ENCODE measurements at regions not wholly inside any gene's neighbourhood (a gene's known extent, or its start where the extent isn't known, plus 50 kb on each side); places are given as distances from the start of the nearest gene placed in this dataset.

DNA sequence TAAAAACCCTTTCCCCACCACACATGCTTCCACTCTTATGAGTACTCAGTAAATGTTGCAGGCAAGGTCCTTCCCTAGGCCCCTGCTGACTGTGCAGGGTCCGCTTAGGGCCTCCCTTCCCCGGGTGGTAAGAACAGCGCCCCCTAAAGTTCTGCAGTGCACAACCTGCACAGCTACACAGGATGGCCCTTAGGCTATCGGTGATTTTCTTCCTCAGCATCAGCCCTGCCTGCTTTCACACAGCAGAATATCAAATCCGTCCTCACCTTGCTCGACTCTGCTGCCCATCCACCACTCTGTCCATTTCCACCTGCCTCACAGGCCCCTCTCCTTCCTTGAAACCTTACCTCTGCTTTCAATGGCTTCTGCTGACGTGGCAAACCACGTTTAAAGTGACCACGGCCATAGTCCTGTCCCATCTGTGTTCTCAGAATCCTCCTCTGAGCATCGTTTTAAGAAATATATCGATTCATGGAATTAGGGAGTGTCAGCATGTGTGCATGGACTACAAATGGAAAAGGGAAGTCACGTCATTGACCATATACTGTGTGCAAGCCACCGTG, 51.4 kb upstream of the TMEM132E start:
- DNase-seq = no peak

DNA sequence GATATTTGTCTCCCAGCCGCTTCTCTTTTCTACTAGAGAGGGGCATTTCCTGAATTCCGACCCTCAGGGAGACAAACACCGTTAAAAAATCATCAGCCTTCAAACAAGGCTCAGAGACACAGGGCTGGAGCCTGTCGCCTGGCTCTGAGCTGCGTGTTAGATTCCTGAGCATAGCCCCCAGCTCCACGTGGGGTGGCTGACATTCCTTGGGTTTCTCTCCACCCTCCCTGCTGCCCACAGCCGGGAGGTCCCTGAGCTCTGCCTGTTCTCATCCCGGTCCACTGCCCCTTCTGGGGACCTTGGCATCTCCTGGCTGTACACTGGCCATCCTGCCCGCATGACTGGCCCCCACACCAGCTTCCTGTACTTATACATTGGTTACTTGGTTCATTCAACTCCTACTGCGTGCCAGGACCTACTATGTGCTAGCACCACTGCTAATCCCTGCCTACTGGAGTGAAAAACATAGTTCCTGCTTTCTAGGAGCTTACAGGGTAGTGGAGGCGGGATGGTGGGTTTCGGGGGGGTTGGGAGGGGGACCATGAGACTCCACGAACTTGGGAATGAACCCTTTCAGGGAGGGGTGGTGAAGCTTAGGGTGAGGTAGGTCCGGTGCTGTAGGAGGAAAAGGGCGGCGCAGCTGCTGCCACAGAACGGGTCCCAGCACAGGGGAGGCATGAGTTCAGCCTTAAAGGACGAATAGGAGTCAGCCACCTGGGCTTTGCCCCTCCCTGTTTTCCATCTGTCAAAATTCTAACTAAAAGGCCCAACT, 52.1 kb upstream of the TMEM132E start:
- DNase-seq = no peak

DNA sequence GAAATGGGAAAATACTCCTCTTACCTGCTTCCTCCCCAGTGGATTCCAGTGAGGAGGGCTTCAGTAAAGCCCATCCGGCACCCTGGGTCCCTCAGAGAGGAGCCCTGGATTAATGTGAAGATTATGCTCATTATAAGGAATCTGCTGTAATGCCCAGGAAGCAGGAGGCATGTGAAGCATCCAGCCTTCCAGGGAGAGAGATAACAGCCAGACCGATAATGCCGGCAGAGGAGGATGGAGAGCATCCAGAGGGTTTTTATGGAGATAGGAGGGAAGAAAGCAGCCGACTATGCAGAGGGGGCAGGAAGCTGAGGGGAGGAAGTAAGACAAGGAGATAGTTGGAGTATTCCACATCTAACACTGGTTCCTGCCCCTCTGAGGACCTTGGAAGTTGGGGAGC, 53.7 kb upstream of the TMEM132E start:
- no peak for DNase-seq

DNA sequence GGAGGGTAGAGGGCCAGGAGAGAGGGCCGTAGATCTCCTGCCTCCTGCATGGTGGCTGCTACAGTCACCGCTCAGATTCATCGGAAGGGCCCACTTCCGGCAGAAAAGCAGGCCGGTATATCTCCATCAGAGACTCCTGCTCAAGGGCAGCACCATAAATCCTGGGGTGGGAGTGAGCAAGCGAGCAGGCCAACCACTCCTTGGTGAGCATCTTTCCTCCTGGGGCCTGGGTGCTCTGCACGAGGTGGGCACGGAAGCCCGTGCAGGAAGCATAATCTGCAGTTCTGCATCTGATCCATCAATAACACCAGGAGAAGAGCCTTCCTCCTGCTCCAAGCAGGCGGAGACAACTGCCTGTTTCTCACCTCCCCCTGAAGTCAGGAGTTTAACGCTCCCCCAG, 57.4 kb upstream of the TMEM132E start:
- no peak for DNase-seq

DNA sequence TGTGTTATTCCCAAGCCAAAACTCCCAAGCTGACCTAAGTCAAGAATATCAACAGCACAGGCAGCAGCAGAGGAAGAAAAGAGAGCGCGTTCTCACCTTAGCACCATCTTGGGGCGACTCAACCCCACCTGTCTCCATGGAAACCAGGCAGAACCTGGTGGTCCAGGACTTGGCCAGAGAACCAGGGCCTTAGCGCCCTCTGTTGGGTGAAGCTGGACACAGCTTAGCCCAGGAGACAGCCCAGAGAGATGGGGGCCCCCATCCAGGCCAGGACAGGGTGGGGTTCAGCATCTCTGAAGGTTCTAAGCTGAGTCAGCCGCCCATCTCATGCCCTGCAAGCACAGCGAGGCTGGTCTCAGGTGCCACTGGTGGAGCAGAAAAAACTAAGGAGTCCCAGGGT, 60.1 kb upstream of the TMEM132E start:
- no peak for DNase-seq

DNA sequence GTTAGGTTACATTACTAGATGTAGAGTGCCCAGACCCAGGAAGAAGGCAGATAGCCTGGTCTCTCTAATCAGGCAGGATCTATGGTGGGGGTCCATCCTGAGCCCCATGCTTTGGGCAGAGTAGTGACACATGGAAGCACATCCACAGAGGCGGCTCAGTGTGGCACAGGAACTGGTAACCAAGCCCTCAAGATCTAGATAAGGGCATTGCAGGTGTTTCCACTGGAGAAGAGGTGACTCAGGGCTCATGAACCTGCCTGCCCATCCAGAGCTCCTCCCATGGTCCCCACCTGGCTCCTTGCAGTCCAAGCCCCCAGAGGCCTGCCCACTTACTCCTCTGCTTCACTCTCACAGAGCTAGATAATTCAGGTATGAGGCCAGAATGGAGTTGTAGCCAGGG, 62.0 kb upstream of the TMEM132E start:
- no peak for DNase-seq

DNA sequence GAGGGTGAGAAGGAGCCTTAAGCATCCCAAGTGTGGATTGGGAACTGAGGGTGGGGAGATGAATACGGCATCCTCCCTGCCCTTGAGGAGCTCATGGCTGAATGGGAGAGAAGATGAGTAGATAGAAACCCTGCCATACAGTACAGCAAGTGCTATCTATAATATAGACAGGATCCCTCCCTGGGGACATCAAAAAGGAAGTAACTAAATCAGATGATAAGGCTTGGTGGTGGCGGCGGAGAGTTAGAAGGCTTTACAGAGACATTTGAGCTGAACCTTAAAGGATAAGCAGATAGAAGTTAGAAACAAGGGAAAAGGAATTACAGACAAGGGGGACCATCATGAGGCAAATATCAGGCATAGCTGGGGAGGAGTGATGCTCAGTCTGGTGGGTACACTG, 67.5 kb upstream of the TMEM132E start:
- DNase-seq = no peak

DNA sequence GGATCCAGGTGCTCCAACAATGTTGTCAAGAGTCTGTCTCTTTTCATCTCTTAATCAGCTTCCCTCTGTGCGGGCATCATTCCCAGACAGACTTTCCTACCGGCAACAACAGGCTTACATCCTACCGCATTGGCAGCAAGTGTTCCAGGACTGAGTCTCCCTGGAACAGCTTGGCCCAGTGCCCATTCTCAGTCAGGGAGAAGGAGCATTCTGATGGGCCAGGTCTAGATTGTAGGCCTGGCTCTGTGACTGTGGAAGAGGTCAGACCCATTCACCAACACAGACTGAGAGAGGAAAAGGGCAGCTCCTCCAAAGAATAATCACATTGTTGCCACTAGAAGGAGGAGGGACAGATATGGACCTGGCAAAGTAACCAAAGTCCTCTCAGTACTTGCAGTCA, 68.1 kb upstream of the TMEM132E start:
- no peak for DNase-seq

DNA sequence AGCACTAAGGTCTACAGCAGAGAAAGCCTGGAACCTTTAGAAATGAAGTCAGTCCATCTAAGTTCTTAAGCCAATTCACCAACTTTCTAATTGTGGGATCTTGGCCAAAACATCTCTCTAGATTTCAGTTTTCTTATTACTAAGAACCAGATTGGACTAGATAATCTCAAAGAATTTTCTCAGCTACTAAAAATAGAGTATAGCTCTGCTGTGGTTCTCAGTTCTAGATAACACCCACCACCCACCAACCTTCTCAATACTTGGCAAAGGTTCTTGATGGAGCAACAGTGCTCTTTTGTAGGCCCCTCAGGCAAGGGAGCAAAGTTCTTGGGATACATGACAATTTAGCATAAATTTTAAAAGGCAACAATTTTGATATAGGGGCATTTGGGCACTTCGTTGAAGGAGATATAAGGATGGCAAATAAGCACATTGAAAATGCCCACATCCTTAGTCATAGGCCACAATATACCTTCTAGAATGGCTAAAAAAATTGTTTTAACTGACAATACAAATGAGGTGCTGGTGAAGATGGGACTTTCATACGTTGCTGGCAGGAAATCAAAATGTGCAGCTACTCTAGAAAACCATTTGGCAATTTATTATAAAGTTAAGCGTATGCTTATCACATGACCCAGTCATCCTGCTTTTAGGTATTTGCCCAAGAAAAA, 74.4 kb upstream of the TMEM132E start:
- DNase-seq = no peak

DNA sequence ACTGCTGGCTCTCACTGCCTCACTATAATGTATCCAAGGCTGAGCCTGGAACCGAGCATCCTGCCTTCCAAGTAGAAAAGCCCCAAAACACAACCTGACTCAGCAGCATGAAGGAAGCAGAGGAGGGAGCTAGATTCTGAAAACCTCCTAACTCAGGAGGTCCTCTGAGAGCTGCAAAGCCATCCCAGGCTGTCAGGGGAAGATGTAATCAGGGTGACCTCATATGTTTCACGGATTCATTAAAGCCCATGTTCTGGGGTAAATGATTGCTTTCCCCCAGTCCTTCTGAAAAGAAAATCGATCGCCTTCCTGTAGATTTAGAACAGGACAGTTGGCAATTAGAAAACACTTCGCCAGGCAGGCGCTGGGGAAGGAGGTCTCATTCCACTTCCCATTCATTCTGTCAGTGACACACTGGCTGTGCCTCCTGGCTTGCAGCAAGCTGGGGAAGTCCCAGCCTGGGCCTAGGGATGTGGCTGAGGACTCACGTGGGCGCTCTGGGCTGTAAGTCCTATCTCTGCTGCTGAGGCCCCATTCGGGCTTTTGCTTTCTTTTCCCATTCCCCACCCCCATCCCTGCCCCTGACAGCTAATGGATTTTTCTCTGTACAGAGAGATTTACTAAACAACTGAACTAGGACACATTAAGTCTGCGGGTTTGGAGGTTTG, 75.7 kb upstream of the TMEM132E start:
- no peak for DNase-seq

DNA sequence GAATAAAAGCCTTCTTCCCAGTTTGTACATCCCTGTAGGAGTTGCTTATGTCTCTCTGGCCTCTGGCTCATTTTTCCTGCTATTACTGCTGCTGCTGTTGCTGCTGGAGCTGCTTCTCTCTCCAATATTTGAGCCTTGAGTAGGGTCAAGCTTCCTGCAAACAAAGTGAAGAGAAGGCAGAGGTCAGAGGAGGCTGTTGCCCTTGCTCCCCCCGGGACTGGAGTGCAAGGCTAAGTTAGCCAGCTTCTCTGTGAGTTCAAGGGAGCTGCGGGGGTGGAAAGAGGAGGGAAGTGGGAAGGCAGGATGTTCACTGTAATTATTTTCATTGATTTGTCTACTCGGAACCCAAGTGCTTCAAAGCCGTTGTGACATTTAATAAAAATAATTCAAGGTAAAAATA, 77.0 kb upstream of the TMEM132E start:
- no peak for DNase-seq

DNA sequence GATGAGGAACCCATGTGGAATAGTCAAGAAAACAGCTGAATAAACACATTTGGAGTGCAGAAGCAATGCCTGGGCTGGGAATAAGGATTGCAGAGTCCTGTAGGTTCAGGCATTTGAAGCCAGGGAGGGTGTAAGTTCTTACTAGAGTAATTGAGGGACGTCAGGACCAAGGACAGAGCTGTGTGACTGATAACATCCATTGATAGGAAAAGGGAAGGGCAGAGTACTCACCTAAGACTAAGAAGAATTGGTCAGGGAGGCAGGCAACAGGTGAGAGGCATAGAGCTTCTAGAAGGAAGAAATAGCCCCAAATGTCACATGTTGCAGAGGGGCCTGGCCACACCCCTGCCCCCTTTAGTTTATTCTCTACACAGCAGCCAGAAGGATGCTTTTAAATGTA, 79.8 kb upstream of the TMEM132E start:
- no peak for DNase-seq

DNA sequence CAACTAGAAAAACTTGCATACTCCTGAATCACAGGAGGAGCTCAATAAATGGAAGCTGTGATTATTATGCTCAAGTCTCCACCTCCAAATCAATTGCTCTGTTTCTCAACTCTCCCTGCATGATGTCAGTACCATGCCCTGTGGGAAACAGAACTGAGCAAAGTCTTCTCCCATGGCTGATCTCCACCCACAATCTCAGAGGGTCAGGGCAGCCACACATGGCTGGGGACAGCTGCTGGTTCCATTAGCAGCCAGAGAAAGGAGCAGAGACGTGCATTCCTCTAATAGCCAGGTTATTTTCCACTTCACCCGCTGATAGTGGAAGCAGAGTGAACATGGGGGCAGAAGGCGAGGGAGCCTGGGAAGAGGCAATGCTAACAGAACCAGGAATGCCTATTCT, 85.5 kb upstream of the TMEM132E start:
- no peak for DNase-seq

DNA sequence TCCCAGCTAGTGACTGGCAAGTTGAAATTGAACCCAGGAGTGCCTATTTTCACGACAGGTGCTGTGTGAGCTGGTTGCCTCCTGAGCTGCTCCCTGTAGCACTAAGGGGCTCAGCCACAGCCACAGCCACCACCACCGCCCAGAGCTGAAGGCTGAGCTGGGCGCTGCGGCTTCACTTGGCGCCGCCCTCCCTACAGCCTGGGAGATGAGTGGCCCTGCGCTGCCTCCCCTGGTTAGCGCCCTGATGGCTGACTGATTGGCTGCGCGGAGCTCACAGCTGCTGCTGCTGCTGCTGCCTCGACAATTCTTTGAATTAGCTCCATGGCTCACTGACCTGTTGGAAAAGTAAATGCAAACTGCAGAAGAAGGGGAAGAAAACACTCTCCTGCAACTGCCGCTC, 91.8 kb upstream of the TMEM132E start:
- DNase-seq = no peak

DNA sequence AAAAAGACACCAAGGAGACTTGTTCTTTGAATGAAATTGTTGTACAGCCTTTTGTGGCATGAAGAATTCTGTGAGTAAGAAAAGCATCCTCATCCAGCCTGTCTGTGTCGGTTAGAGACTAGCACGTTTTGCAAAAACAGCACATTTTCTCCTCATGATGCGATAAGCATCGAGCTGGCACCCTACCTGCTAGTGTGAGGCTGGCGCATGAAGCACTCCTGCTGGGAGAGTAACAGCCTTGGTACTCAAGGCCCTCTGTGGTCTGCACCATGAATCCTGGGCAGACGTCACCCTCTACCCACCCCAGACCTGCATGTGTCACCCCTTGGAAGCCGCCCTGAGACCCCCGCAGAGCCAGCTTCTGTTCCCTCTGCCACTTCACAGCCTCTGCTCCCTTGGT, 92.6 kb upstream of the TMEM132E start:
- DNase-seq = no peak

DNA sequence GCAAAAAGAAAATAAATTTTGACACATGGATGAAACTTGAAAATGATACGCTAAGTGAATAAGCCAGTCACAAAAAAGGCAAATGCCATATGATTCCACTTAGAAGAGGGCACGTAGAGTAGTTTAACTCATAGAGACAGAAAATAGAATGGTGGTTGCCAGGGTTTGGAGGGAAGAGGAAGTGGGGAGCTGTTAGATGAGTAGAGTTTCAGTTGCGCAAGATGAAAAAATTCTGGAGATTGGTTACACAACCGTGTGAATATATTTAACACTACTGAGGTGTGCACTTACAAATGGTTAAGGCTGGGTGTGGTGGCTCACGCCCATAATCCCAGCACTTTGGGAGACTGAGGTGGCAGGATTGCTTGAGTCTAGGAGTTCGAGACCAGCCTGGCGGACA, 93.4 kb upstream of the TMEM132E start:
- DNase-seq = no peak

DNA sequence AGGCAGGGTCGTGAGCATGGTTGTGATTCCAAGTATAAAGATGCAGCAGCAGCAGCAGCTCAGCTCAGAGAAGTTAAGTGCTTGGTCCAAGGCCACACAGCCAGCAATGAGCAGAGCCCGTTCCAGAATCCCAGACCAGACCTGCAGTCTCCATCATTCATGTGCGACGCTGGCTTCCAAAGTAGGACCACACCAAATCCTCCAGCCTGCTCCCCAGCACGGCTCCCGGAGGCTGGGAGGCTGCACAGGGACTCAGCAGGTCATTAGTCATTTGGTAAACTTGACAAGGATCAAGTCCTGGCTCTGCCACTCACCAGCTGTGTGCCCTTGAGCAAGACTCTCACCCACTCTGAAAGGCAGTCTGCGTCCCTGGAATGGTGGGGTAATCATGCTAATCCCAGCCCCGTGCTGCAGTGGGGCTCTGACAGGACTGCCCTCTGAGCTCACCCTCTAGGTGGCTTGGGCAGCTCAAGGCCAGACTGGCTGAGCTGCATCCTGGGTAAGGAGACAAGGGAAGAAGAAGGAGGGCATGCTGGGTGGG, 95.1 kb upstream of the TMEM132E start:
- no peak for DNase-seq

DNA sequence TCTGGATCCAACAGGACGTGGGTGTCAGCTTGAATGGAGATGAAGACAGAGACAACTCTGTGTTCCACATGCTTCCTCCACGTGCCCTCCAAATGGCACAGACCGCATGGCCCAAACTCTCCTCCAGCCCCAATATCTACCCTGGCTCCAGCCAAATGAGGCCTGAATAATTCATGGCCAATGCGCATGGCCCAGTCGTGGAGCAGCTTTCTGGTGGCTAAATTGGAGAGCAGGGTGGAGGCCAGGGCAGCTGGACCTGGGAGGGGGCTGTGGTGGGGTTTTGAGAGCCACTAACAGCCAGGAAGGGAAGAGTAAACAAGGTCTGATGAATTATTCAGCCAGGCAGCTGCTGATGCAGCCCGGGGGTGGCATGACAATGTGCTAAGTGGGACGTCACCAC, 96.7 kb upstream of the TMEM132E start:
- no peak for DNase-seq

DNA sequence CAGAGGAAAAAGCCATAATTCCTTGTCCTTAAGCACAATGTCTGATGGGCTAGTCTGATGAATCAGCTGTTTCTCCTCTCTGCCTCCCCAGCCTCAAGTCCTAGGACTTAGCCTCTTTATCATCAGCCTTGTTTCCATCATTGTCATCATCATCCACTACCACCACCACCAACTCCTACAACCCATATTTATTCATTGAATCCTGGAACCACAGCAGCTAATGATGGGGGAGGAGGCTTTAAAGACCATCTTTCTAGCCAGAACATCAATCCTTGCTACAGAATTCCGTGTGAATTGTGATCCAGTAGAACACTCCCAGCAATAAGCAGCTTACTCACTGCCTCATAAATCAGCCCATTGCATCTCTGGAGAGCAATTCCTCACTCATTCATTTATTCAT, 97.6 kb upstream of the TMEM132E start:
- DNase-seq = no peak

DNA sequence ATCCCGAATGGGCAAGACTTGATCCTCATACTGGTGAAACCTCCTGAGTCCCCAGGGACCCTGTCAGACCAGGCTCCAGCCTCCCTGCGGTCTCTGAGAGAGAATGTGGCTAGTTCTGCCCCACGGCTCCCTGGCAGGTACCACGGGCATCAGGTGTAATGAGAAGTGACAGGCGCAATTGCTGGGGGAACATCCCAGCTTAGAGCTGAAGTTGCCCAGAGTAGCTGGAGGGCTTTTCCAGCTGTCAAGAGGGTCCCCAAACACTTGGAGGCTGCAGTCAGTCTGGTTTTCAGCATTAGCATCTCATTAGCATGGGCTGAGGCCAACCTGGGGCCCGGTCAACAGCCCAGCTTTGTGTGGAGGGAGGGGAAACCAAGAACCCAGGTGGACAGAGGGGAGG, 100.0 kb upstream of the TMEM132E start:
- DNase-seq = no peak

DNA sequence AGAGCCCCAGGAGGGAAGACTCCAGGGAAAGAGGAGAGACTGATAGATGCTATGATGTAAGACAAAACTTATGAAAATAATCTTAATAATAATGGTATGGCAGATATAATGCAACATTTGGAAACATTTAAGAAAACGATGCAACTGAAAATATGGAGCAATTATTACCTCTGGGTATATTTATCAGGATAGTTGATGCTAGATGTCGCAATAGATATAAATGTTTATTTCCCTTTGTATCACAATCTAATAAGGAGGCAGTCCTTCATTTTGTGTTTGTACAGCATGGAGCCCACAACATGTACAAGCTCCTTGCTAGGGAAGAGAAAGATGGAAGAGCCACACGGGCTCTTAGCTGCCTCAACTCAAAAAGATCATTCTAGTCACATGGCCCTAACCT, 101.1 kb upstream of the TMEM132E start:
- no peak for DNase-seq

DNA sequence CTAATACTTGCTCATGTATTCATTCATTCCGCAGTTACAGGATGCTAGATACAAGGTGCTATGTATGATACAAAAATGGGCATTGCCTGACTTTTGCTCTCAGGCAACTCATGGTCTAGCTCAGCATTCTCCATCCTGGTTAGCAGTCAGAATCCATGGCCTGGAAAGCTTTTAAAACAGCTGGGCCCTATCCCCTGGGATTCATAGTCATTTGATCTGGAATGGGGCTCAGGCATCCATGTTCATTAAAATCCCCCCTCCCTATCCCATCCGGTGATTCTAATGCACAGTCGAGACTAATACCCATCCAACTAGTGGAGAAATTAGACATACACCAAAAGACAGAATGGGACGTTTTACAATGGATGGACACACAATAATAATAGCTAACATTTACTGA, 104.1 kb upstream of the TMEM132E start:
- no peak for DNase-seq

DNA sequence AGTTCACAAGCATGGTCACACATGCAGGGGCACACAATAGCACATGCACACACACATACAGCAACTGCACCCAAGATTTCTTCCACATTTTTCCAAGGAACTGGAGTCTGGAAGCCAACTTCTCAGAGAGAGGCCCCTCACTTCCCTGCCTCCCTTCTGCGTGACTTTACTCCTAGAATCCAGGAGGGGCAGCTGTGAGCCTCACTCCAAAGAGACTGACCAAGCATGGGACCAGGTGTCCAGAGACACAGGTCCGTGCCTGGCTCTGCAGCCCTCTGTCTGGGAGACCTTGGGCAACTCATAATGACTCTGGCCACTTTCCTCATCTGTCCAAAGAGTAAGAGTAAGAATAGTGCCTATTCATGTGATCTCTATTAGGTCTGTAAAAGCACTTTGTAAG, 104.7 kb upstream of the TMEM132E start:
- DNase-seq = no peak

DNA sequence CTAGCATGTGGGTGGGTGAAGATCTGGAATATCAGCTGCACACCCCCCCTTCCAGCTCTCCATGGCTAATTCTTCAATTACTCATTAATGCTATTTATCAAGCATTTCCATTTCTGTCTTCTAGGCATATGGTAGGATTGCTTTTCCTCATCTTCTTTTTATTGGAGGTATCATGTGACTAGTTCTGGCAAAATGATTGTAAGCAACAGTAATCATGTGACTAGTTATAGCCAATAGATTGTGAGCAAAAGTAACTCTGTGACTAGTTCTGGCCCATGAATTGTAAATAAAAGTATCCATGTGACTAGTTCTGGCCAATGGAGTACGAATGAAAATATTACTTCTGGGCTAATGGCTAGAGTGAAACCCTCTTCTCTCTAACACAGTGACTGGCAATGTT, 107.0 kb upstream of the TMEM132E start:
- no peak for DNase-seq

Measured in NCI-H774 (cell line).